Body of pancreas (tissue), 4 donors: ENCODE measurements at regions not wholly inside any gene's neighbourhood (a gene's known extent, or its start where the extent isn't known, plus 50 kb on each side); places are given as distances from the start of the nearest gene placed in this dataset.

Experiments used
- ATAC-seq: fragments of 150-250 bp; one replicate; pipeline ENCODE4 v1.9.1; 2016
- DNase-seq, 4 donors: peaks; one replicate each; pipeline ENCODE4 v3.0.0-alpha.2; 2019
- H3K27ac ChIP-seq, 4 donors: fragments of 200-600 bp; sonication (generic); 1 replicate in 3 of 4; 2 replicates in 1 of 4; pipeline versions ENCODE4 v1.5.1 to v1.6.1; 2016 to 2019; ENCODE audit warnings: mild to moderate bottlenecking in 1 of 4, mixed read lengths in 1 of 4, moderate library complexity in 1 of 4
- H3K27me3 ChIP-seq, 2 donors: fragments of 200-600 bp; sonication (generic); one replicate each; pipeline ENCODE4 v1.6.0; 2016; ENCODE audit warnings: mild to moderate bottlenecking in 1 of 2
- H3K36me3 ChIP-seq, 2 donors: fragments of 200-600 bp; sonication (generic); replicated peaks in 1 of 2; 2 replicates each; pipeline ENCODE4 v1.5.1; 2016; ENCODE audit warnings: low read depth in 2 of 2; ENCODE audit not compliant: insufficient read depth in 1 of 2
- H3K4me1 ChIP-seq: fragments of 200-600 bp; sonication (generic); one replicate; pipeline ENCODE4 v1.6.0; 2016
- H3K4me3 ChIP-seq, 2 donors: fragments of 200-600 bp; sonication (generic); 1 replicate in 1 of 2; 2 replicates in 1 of 2; pipeline ENCODE4 v1.5.1; 2016 to 2019
- H3K9me3 ChIP-seq, 3 donors: fragments of 200-600 bp; sonication (generic); 1 replicate in 2 of 3; 2 replicates in 1 of 3; pipeline ENCODE4 v1.5.1; 2016
- CTCF ChIP-seq, 7 experiments: fragments of 450-650 bp in 4 of 7; fragments of 200-600 bp in 3 of 7; sonication (generic) in 3 of 7; IDR thresholded peaks; one replicate each; pipeline ENCODE4 v1.5.1; 2016 to 2019; ENCODE audit warnings: antibody characterized with exemption in 7 of 7
- POLR2A ChIP-seq, 3 donors: fragments of 450-650 bp; IDR thresholded peaks; one replicate each; pipeline ENCODE4 v1.6.1; 2016; ENCODE audit warnings: antibody characterized with exemption in 3 of 3, mild to moderate bottlenecking in 2 of 3
- WGBS, 2 donors: methylation state at CpG; one replicate each; pipeline ENCODE4 v1.1.5; 2017; 5-methylcytosine and 5-hydroxymethylcytosine counted together
- intact Hi-C: fragments of 100-400 bp; cut with DNase I; formaldehyde crosslinking; loops from one replicate; pipeline ENCODE4 v1.15.1; 2023

- ATAC-seq (no peak), DNase-seq (no peak)
- WGBS, 2 donors = 61 to 68% methylated on average over 2 of the region's 2 CpGs
- intact Hi-C loops = no loop called here
- Histone ChIP-seq H3K9me3 (no peaks in the 10 kb centered on the region), H3K36me3 (no peaks in the 10 kb centered on the region), H3K4me3 (no peak overlapping the region), H3K27ac (no peak overlapping the region), H3K27me3 (no peaks in the 10 kb centered on the region), H3K4me1 (no peaks in the 10 kb centered on the region)
- TF ChIP-seq POLR2A (IDR thresholded peaks at IDR 0.05) = no peak
- TF ChIP-seq CTCF (IDR thresholded peaks at IDR 0.05) = no peak
Measured at GRCh38 chr5:105817914-105818313, 1852.8 kb downstream of the EFNA5 start.

- Histone ChIP-seq H3K27ac (no peak overlapping the region), H3K9me3 (no peaks in the 10 kb centered on the region), H3K4me3 (no peak overlapping the region), H3K27me3 (no peaks in the 10 kb centered on the region), H3K36me3 (no peaks in the 10 kb centered on the region), H3K4me1 (no peaks in the 10 kb centered on the region)
- DNase-seq (no peak), ATAC-seq (no peak)
- intact Hi-C loops = no loop called here
- TF ChIP-seq CTCF (IDR thresholded peaks at IDR 0.05) = no peak
- no peak for TF ChIP-seq POLR2A (IDR thresholded peaks at IDR 0.05)
- 65 to 88% methylated on average over 3 of the region's 3 CpGs for WGBS, 2 donors
Measured at GRCh38 chr5:105817416-105817815, 1853.3 kb downstream of the EFNA5 start.

- H3K27me3 ChIP-seq = no peaks in the 10 kb centered on the region
- DNase-seq = no peak
- no peaks in the 10 kb centered on the region for H3K9me3 ChIP-seq
- no peak overlapping the region for H3K4me3 ChIP-seq
- WGBS, 2 donors = 84 to 92% methylated on average over 1 of the region's 1 CpG
- no peak overlapping the region for H3K27ac ChIP-seq
- ATAC-seq = no peak
- H3K36me3 ChIP-seq = no peaks in the 10 kb centered on the region
- H3K4me1 ChIP-seq = no peaks in the 10 kb centered on the region
- no peak for TF ChIP-seq CTCF (IDR thresholded peaks at IDR 0.05)
- TF ChIP-seq POLR2A (IDR thresholded peaks at IDR 0.05) = no peak
- intact Hi-C loops = no loop called here
Measured at GRCh38 chr5:105816961-105817360, 1853.8 kb downstream of the EFNA5 start.

- Histone ChIP-seq H3K9me3 (no peaks in the 10 kb centered on the region), H3K4me3 (no peak overlapping the region), H3K27me3 (no peaks in the 10 kb centered on the region), H3K4me1 (no peaks in the 10 kb centered on the region), H3K36me3 (no peaks in the 10 kb centered on the region), H3K27ac (no peak overlapping the region)
- DNase-seq = no peak
- TF ChIP-seq POLR2A (IDR thresholded peaks at IDR 0.05) = no peak
- no peak for TF ChIP-seq CTCF (IDR thresholded peaks at IDR 0.05)
- no peak for ATAC-seq
- intact Hi-C loops = no loop called here
- 65 to 69% methylated on average over 2 of the region's 2 CpGs for WGBS, 2 donors
Measured at GRCh38 chr5:105812304-105812703, 1858.4 kb downstream of the EFNA5 start.

- no peaks in the 10 kb centered on the region for H3K4me1 ChIP-seq
- TF ChIP-seq CTCF (IDR thresholded peaks at IDR 0.05) (no peak), POLR2A (IDR thresholded peaks at IDR 0.05) (no peak)
- no peaks in the 10 kb centered on the region for H3K27me3 ChIP-seq
- no peaks in the 10 kb centered on the region for H3K36me3 ChIP-seq
- no peak overlapping the region for H3K27ac ChIP-seq
- no peak for DNase-seq
- intact Hi-C loops = no loop called here
- H3K9me3 ChIP-seq = no peaks in the 10 kb centered on the region
- no peak overlapping the region for H3K4me3 ChIP-seq
- WGBS, 2 donors = 82 to 89% methylated on average over 3 of the region's 3 CpGs
- no peak for ATAC-seq
Measured at GRCh38 chr5:105807951-105808350, 1862.8 kb downstream of the EFNA5 start.
